Fibroblast of skin of back (primary cell): ENCODE measurements at regions not wholly inside any gene's neighbourhood (a gene's known extent, or its start where the extent isn't known, plus 50 kb on each side); places are given as distances from the start of the nearest gene placed in this dataset.
A peak's percentile ranks its signal among the peaks of the same experiment; 100 is the strongest.

ENCODE experiments used
- DNase-seq: peaks from one replicate; pipeline ENCODE4 v3.0.0-alpha.2; 2013

- DNase-seq: no peak
These were observed 351.2 kb upstream of the PRR20A start for GRCh38 chr13:56789527-56789926.

DNA sequence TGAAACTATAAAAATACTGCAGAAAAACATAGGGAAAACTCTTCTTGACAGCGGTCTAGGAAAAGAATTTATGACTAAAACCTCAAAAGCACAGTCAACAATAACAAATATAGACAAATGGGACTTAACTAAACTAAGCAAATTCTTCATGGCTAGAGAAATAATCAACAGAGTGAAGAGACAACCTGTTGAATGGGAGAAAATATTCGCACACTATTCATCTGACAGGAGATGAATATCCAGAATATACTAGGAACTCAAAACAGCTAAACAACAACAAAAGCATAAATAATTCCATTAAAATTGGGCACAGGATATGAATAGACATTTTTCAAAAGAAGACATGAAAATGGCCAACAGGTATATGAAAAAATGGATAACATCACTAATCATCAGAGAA, 303.6 kb upstream of the PRR20A start:
- DNase-seq: no peak

DNA sequence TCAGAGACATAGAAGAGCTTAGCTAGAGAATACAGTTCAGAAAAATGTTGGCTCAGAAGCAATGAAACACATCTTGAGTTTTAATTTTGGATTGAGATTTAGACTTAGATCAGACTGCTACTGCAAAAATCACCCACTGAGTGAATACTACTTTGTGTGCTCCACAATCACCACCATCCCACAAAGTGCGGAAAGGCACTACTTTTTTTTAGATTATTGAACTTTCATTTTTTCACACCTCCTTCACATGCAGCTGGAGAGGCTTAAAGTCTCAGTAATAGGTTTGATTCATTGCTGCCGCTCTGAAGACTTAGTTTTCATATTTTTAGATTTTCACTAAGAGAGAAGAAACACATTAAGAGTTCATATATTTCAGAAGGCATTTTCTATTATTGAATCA, 289.9 kb upstream of the PRR20A start:
- no peak for DNase-seq

DNA sequence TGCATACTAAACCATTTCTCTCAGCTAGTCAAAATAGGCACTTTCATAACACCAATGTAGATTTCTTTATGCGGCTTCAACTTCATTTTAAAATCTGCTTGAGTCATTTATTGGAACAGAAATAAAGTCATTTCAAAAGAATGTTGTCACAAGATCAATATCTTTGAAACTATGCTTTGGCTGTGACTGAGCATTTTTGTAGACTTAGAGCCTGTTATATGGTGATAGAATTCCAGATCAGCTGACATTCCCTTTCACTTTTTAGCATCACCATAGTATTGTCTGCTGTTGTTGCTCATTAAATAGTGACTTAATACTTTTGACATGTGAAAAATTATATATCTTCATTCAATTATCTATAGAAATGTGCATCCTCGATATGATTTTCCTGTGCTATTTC, 279.2 kb upstream of the PRR20A start:
- DNase-seq: peak; percentile 41

GRCh38 chr13:56864451-56864850, 276.3 kb upstream of the PRR20A start:
- DNase-seq: peak; percentile 3

- no peak for DNase-seq
These were observed 275.3 kb upstream of the PRR20A start for GRCh38 chr13:56865416-56865815.

GRCh38 chr13:56869671-56870070, 271.0 kb upstream of the PRR20A start:
- DNase-seq: no peak

DNA sequence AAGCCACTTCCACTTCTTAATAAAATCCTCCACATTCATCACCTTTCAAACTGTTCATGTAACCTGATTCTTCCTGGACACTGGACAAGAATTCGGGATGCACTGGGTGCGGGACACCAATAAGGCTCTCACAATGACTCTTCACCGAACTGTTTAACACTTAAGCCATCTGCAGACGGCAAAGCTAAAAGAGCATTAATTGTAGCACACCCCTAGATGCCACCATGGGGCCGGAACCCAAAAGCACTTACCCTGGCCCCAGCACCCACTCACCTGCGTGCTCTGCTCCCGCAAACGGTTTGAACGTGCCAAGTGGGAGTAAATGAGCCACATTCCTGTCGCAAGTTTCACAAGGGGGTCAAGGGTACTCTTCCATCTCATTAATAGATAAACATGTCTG, 254.3 kb upstream of the PRR20A start:
- DNase-seq: no peak

- DNase-seq: no peak
These were observed 252.3 kb upstream of the PRR20A start for GRCh38 chr13:56888455-56888854.

GRCh38 chr13:56893843-56894242, 246.9 kb upstream of the PRR20A start:
- DNase-seq: no peak

DNA sequence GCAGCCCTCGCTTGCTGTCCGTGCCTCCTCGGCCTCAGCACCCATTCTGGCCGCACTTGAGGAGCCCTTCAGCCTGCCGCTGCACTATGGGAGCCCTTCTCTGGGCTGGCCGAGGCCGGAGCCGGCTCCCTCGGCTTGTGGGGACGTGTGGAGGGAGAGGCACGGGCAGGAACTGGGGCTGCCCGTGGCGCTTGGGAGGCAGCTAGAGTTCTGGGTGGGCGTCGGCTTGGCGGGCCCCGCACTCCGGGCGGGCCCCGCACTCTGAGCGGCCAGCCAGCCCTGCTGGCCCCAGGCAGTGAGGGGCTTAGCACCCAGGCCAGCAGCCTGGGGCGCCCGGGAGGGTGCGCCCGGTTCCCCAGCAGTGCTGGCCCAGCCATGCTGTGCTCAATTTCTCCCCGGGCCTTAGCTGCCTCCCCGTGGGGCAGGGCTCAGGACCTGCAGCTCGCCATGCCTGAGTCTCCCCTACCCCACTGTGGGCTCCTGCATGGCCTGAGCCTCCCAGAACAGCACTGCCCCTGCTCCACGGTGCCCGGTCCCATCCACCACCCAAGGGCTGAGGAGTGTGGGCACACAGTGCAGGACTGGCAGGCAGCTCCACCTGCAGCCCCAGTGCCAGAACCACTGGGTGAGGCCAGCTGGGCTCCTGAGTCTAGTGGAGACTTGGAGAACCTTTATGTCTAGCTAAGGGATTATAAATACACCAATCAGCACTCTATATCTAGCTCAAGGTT, 240.0 kb upstream of the PRR20A start:
- no peak for DNase-seq

DNA sequence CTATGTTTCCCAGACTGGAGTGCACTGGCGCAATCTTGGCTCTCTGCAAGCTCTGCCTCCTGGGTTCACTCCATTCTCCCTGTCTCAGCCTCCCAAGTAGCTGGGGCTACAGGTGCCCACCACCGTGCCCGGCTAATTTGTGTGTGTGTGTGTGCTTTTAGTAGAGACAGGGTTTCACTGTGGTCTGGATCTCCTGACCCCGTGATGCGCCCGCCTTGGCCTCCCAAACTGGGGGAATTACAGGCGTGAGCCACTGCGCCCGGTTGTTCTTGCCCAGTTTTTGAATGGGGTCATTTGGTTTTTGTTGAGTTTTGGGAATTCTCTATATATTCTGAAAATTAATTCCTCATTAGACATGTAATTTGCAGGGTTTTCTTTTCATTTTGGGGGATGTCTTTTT, 238.4 kb upstream of the PRR20A start:
- no peak for DNase-seq

- no peak for DNase-seq
These were observed 236.9 kb upstream of the PRR20A start for GRCh38 chr13:56903710-56904282.

- no peak for DNase-seq
These were observed 233.8 kb upstream of the PRR20A start for GRCh38 chr13:56906909-56907308.

- DNase-seq: no peak
These were observed 233.0 kb upstream of the PRR20A start for GRCh38 chr13:56907766-56908165.

DNA sequence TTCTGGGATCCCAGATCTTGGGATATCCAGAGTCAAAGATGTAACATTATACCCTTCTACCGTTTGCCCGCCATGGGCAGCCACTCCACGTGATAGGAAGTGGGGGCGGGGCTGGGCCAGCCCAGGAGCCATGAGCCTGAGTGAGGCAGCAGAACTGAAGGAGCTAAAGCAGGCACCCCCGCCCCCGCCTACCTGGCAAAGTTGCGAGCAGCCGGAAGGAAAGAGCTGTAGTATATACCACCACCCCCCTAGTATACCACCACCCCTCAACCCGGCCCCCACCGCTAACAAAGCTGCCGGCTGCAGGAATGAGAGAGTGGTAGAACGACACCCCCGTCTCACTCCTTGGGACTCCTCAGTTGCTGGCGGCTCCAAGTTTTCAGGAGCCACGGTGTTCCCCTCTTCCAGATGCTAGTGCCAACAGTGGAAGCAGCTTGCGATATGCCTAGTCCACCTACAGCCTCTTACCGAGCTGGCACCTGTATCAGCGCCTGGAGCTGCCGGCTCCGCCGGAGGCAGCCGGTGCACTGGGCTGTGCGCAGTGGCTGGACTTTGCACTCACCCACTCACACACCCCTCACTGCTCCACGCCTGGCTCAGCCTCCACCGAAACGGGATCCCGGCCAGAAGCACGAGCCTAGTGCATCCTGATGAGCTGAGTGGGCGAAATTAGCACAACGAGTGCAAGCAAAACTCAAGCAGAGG, 230.7 kb upstream of the PRR20A start:
- DNase-seq: no peak

GRCh38 chr13:56917966-56918365, 222.8 kb upstream of the PRR20A start:
- no peak for DNase-seq

DNA sequence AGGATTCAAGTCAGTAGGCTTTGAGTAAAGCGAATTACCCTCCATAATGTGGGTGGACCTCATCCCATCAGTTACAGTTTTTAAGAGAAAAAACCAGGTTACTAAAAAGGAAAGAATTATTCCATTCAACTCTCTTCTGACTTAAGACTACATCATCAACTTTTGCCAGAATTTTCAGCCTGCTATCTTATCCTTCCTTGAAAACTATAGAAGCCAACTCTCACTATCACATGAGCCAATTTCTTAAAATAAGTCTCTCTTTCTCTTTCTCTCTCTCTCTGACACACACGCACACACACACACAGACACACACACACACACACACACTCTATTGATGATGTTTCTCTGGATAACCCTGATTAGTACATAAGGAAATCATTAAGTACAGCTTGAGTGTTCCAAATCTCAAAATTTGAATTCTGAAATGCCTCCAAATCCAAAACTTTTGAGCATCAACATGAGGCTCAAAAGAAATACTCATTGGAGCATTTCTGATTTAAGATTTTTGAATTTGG, 217.0 kb upstream of the PRR20A start:
- no peak for DNase-seq

DNA sequence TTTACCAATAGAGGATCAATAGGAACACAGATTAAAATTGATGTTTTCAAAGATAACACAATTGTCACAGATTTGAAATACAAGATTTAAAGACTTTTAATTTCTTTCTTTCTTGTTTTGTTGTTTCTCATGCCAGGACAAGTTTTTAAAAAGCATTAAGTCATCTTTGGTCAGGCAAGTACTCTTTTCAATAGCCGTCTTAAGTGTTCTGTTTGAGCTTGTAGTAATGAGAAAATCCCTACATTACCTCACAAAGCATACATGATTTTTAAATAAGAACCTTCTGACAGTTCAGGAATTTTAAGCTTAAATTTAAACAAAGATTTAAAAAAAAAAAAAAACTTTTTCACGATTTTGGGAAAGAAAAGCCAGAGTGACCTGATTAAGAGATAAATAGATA, 216.3 kb upstream of the PRR20A start:
- no peak for DNase-seq

DNA sequence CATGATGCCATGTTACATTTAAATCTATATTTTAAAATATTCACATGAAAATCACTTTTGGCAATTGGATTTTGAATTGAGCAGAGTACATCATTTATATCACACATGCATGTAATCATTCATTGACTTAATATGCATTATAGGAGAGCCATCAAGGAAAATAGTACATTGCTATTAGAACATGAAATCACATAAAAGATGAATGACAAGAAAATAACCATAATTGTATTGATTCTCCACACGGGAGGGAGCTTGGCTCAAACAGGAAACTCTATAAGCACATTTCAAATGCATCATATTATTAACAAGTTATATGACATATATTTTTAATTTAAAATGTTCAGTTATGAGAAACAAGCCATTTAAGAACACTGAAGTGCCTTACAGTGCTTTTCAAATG, 208.6 kb upstream of the PRR20A start:
- no peak for DNase-seq

DNA sequence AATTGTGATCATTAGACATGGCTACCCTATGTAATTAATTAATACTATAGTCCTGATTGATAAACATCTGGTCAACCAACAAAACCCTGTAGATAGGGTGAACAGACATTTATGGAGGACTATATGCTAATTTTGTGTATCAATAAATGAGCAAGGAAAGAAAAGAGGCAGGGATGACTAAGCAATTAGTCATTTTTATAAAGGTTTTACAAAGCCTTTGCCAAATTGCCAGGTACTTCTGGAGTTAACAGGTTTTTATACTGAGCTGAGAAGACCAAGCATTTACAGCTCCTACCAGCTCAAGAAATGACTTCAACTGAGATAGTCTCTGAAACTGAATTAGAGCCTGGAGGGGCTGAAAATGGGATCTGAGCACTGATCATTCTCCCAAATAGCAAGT, 186.8 kb upstream of the PRR20A start:
- no peak for DNase-seq

- no peak for DNase-seq
These were observed 165.1 kb upstream of the PRR20A start for GRCh38 chr13:56975647-56976046.

GRCh38 chr13:56980856-56981255, 159.9 kb upstream of the PRR20A start:
- DNase-seq: no peak

- no peak for DNase-seq
These were observed 154.6 kb upstream of the PRR20A start for GRCh38 chr13:56986121-56986520.
